Heart left ventricle (tissue), 13 donors: ENCODE measurements at regions not wholly inside any gene's neighbourhood (a gene's known extent, or its start where the extent isn't known, plus 50 kb on each side); places are given as distances from the start of the nearest gene placed in this dataset.

Experiments
- CTCF ChIP-seq, 12 donors: fragments of 200-600 bp; sonication (generic) in 4 of 12; IDR thresholded peaks; one replicate each; pipeline versions ENCODE4 v1.5.0 to v1.8.0; 2018 to 2022; ENCODE audit warnings: antibody characterized with exemption in 12 of 12, mild to moderate bottlenecking in 5 of 12
- POLR2A ChIP-seq, 2 donors: fragments of 450-650 bp; IDR thresholded peaks; one replicate each; pipeline ENCODE4 v1.6.1; 2017; ENCODE audit warnings: antibody characterized with exemption in 2 of 2, mild to moderate bottlenecking in 2 of 2, moderate library complexity in 2 of 2
- donor health status: ischemic (EF 13 %, LVEDD 7.1; RV severe dilation, severe dysfunction).
- donor health status: DM: no; HTN: yes; CAD: no.
- donor health status: DM: no; HTN: no; CAD: no.
- donor health status: ischemic (EF 25% LVEDD 6.9; RV normal size, moderate dysfunction).
- donor health status: ischemic (EF 25% LVEDD 5.7; RV mildly dilated, moderate dysfunction).
- donor health status: ischemic (EF 35%, LVEDD 5.7; RV mildly dilated, moderate dysfunction).
- donor health status: nonischemic (EF 11% LVEDD 7.7; RV severe dilation, severe dysfunction).
- donor health status: DM: yes; HTN: yes; CAD: no.
- donor health status: PGD.
- donor health status: ischemic (EF 29% LVEDD 5.4; RV normal size, mild dysfunction).
- donor health status: nonischemic (EF 23%, LVEDD 6.1; RV moderate dilation, normal function).

DNA sequence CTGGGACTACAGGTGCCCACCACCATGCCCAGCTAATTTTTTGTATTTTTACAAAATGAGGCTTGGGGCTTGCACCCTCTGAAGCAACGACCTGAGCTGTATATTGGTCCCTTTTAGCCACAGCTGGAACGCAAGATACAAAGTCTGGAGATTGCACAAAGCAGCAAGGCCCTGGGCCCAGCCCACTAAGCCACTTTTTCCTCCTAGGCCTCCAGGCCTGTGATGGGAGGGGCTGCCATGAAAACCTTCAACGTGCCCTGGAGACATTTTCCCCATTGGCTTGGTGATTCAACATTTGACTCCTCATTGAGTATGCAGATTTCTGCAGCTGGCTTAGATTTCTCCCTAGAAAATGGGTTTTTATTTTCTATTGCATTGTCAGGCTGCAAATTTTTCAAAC, 69.2 kb downstream of the CYB561 start:
- TF ChIP-seq POLR2A (IDR thresholded peaks at IDR 0.05) (no peak), CTCF (IDR thresholded peaks at IDR 0.05) (no peak)
